ENCODE measurements at regions not wholly inside any gene's neighbourhood (a gene's known extent, or its start where the extent isn't known, plus 50 kb on each side); places are given as distances from the start of the nearest gene placed in this dataset.
"Not testable (repeated sequence)": the region's sequence is repeated elsewhere in the genome, so short reads cannot be mapped to it uniquely, and the experiment has no call there.

DNA sequence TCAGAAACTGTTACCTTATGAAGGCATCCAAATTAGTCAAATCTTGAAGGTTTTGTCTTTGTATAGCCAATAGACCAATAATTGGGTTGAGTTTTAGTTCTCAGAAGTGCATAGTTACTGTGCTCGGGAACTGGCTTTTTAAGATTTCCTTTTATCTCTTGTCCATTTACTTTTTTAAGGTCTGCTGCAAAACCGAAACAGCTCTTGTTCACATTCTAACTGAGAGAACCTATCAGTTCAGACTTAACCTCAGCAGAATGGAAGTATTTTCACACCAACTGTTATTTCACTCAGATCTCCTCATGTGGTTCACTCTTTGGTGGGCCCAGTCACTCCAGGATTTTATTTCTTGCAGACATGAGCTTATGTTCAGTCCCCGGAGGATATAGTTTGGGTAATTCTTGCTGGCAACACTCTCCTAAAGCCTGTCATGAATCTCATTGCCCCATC, 55.5 kb downstream of the TPBG start:
- DNase-seq = no peak

- DNase-seq = no peak
These were observed 56.2 kb downstream of the TPBG start for GRCh38 chr6:82419859-82420258.

- DNase-seq = no peak
These were observed 67.0 kb downstream of the TPBG start for GRCh38 chr6:82430611-82431010.

DNA sequence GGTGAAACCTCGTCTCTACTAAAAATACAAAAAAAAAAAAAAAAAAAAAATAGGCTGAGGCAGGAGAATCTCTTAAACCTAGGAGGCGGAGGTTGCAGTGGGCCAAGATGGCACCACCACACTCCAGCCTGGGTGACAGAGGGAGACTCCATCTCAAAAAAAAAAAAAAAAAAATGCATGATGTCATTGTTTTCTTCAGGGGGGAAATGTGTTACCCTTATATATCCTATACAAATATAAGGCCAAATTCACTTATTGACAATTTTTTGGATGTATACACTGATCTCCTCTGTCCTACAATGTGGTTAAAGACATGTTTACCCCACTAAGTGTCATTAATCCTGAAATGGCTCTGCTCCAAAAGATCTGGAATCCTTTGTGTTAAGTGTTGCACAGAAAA, 73.1 kb downstream of the TPBG start:
- DNase-seq = no peak

DNA sequence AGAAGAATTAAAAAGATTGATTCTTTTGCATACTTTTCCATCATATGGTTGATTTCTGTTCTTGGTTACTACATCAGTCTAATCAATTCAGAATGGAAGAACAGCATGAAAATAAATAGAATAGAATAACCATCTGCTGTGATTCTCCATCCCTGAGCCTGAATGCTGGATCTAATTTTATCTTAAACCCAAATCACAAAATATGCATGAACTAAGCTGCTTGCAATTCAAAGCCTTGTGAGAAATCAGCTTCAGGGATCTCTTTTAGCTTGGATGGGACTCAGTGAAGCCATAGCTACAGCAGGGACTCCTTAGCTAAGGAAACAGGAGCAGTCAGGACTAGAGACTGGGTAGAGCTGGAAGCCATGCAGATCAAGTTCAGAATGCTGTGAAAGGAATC, 74.1 kb downstream of the TPBG start:
- DNase-seq = no peak

GRCh38 chr6:82441047-82441855, 77.6 kb downstream of the TPBG start:
- no peak for DNase-seq

DNA sequence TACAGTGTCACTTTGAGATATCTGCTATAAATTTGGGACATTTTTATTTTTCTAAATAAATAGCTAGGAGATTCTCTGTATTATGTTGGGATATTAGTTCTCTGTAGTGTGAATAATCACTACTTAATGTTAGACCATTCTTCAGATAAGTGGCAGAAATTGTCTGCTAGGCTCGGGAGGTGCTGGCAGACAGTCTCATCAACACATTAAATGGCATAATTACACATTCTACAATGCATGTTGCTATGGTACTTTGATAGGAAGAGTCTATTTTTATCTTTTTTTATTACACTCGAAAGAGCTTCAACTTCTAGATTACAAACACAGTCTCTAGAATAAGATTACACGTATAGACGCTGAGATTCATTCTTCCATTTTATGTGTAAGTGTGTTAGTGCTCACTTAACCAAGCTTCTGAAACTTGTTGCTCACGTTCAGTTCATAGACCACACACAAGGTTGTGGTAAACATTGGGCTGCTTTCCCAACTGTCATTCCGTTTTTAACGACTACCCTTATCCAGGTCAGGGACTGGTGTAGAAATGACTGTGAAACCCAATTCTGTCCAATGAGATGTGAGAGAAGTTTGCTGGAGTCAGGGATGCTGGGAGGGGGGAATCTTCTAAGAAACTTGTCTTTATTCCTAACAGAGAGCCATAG, 78.6 kb downstream of the TPBG start:
- no peak for DNase-seq

GRCh38 chr6:82458147-82458546, 94.5 kb downstream of the TPBG start:
- no peak for DNase-seq

DNA sequence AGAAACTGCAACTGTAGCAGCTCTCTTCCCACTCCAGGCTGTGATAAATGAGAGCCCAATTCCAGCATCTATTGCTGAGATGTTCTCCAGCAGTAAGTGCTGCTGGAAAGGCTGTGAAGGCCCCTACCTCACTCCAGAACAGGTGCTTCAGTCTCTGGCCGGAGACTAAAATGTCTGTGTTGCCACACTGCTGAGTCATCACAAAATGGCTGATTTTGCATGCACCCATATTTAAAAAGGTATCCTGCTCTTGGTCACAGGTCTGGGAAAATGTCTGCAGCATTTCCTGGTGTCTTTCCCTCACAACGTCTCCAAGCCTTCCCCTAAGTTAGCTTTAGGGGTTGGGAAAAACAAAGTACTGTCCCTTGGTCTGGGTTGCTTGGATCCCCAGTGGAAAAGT, 95.1 kb downstream of the TPBG start:
- no peak for DNase-seq

GRCh38 chr6:82461536-82461935, 97.9 kb downstream of the TPBG start:
- no peak for DNase-seq

DNA sequence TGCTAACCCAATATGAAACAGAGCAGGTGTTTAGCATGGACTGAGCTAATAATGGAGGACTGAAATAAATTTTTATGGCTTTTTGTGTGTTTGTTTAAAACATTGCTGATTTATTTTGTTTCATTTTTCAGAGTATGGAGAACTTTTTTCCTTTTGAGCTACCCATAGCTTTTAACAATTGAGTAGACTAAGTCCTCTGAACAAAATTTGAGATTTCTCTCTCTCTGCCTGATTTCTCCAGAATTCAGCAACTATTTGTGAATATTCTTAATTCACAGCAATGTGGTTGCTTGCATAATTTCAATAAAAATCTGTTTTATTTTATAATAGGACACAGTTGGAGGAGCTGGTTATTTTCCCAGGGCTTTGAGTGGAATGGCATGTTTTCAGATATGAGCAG, 103.7 kb downstream of the TPBG start:
- DNase-seq = no peak

DNA sequence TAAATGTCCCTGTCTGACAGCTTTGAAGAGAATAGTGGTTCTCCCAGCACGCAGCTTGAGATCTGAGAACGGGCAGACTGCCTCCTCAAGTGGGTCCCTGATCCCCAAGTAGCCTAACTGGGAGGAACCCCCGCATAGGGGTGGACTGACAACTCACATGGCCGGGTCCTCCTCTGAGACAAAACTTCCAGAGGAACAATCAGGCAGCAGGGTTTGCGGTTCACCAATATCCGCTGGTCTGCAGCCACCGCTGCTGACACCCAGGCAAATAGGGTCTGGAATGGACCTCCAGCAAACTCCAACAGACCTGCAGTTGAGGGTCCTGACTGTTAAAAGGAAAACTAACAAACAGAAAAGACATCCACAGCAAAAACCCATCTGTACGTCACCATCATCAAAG, 106.5 kb downstream of the TPBG start:
- not testable (repeated sequence) for DNase-seq

- not testable (repeated sequence) for DNase-seq
These were observed 111.5 kb downstream of the TPBG start for GRCh38 chr6:82475106-82475505.

- DNase-seq = no peak
These were observed 120.4 kb downstream of the TPBG start for GRCh38 chr6:82484001-82484400.

GRCh38 chr6:82484737-82485626, 121.4 kb downstream of the TPBG start:
- DNase-seq = no peak

GRCh38 chr6:82487895-82488294, 124.3 kb downstream of the TPBG start:
- DNase-seq = no peak

- no peak for DNase-seq
These were observed 124.8 kb downstream of the TPBG start for GRCh38 chr6:82488403-82488802.

GRCh38 chr6:82492134-82492533, 128.5 kb downstream of the TPBG start:
- DNase-seq = no peak

GRCh38 chr6:82493467-82493866, 129.8 kb downstream of the TPBG start:
- no peak for DNase-seq

GRCh38 chr6:82494367-82494766, 130.8 kb downstream of the TPBG start:
- DNase-seq = no peak

- DNase-seq = not testable (repeated sequence)
These were observed 138.3 kb downstream of the TPBG start for GRCh38 chr6:82501901-82502300.

DNA sequence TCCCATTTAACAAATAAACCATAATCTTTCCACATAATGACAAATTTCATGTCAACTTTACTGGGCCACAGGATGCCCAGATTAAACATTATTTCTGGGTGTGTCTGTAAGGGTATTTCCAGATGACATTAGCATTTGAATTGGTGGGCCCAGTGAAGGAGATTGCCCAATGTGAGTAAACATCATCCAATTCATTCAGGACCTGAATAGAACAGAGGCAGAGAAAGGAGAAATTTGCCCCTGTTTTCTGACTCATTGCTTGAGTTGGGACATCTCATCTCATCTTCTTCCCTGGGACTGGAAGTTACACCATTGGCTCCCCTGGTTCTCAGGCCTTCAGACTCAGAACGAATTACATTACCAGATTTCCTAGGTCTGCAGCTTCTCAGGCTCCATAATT, 142.9 kb downstream of the TPBG start:
- DNase-seq = no peak

- DNase-seq = no peak
These were observed 143.5 kb downstream of the TPBG start for GRCh38 chr6:82507112-82507511.

All from left hindlimb (tissue), 1 donor.